GM12878 (cell line): ENCODE measurements at regions not wholly inside any gene's neighbourhood (a gene's known extent, or its start where the extent isn't known, plus 50 kb on each side); places are given as distances from the start of the nearest gene placed in this dataset. TPM values are rescaled to one million over a fixed set of nuclear protein-coding genes. Genes with fewer than 3 reads are reported as not detected.

Experiments
- small RNA-seq: library from RNA; depleted of rRNA; stranded (forward); fragments of <200 nt; gene quantifications from one replicate; pipeline ENCODE3, GENCODE V24; 2014

Small RNA genes in the stretch of these regions (small RNA-seq; reads per million reads assigned to genes)
- gene AC108145.1 = not detected
- not detected for gene HSBP1P2
- not detected for gene RNU6-205P
